ENCODE measurements at regions not wholly inside any gene's neighbourhood (a gene's known extent, or its start where the extent isn't known, plus 50 kb on each side); places are given as distances from the start of the nearest gene placed in this dataset.

- in situ Hi-C loops (cut with MboI; ENCODE audit: low pct_ligation_motif_present in 1 of 4, low pct_unique_long_range_greater_than_20kb in 1 of 4, low sequenced_read_pairs in 3 of 4) (no loop called here), intact Hi-C loops (cut with DNase I; ENCODE audit: low total_unique reads) (no loop called here)
- Histone ChIP-seq H3K27me3 (no peaks in the 10 kb centered on the region), H3K4me1 (no peaks in the 10 kb centered on the region), H3K9me3 (peaks cover 3 to 5% of the 10 kb centered on the region in 2 donors), H3K27ac (no peak overlapping the region), H3K36me3 (no peaks in the 10 kb centered on the region), H3K4me3 (no peak overlapping the region)
- no peak for TF ChIP-seq CTCF (IDR thresholded peaks at IDR 0.05)
- no peak for TF ChIP-seq EP300 (IDR thresholded peaks at IDR 0.05; ENCODE audit: low read depth)
- TF ChIP-seq POLR2A (IDR thresholded peaks at IDR 0.05) = no peak
- no peak for TF ChIP-seq POLR2AphosphoS5 (IDR thresholded peaks at IDR 0.05)
- no peak for DNase-seq
- 83 to 91% methylated on average over 1 to 14 of the region's 14 CpGs for WGBS, 2 donors (ENCODE audit: low coverage in 1 of 2)
These were observed 1147.8 kb downstream of the JRKL start for GRCh38 chr11:97537407-97538150.

- TF ChIP-seq POLR2AphosphoS5 (IDR thresholded peaks at IDR 0.05) = no peak
- no peak for TF ChIP-seq POLR2A (IDR thresholded peaks at IDR 0.05)
- no peak for TF ChIP-seq EP300 (IDR thresholded peaks at IDR 0.05; ENCODE audit: low read depth)
- TF ChIP-seq CTCF (IDR thresholded peaks at IDR 0.05) = no peak
- Histone ChIP-seq H3K4me3 (no peak overlapping the region), H3K27ac (no peak overlapping the region), H3K27me3 (no peaks in the 10 kb centered on the region), H3K9me3 (no peaks in the 10 kb centered on the region), H3K4me1 (no peaks in the 10 kb centered on the region), H3K36me3 (no peaks in the 10 kb centered on the region)
- DNase-seq = no peak
- intact Hi-C loops (cut with DNase I; ENCODE audit: low total_unique reads) = no loop called here
- in situ Hi-C loops (cut with MboI; ENCODE audit: low pct_ligation_motif_present in 1 of 4, low pct_unique_long_range_greater_than_20kb in 1 of 4, low sequenced_read_pairs in 3 of 4) = no loop called here
These were observed 1154.6 kb downstream of the JRKL start for GRCh38 chr11:97544431-97544830.

- in situ Hi-C loops (cut with MboI; ENCODE audit: low pct_ligation_motif_present in 1 of 4, low pct_unique_long_range_greater_than_20kb in 1 of 4, low sequenced_read_pairs in 3 of 4) (no loop called here), intact Hi-C loops (cut with DNase I; ENCODE audit: low total_unique reads) (no loop called here)
- WGBS, 2 donors (ENCODE audit: low coverage in 1 of 2) = 88 to 100% methylated on average over 1 to 2 of the region's 2 CpGs
- H3K27me3 ChIP-seq = no peaks in the 10 kb centered on the region
- H3K4me3 ChIP-seq = no peak overlapping the region
- no peak for DNase-seq
- no peaks in the 10 kb centered on the region for H3K4me1 ChIP-seq
- H3K9me3 ChIP-seq = no peaks in the 10 kb centered on the region
- TF ChIP-seq POLR2A (IDR thresholded peaks at IDR 0.05) (no peak), EP300 (IDR thresholded peaks at IDR 0.05; ENCODE audit: low read depth) (no peak), POLR2AphosphoS5 (IDR thresholded peaks at IDR 0.05) (no peak), CTCF (IDR thresholded peaks at IDR 0.05) (no peak)
- H3K36me3 ChIP-seq = no peaks in the 10 kb centered on the region
- no peak overlapping the region for H3K27ac ChIP-seq
These were observed 1158.5 kb downstream of the JRKL start for GRCh38 chr11:97548280-97548679.

- no peak for DNase-seq
- intact Hi-C loops (cut with DNase I; ENCODE audit: low total_unique reads) = no loop called here
- no peak overlapping the region for H3K27ac ChIP-seq
- no peaks in the 10 kb centered on the region for H3K4me1 ChIP-seq
- H3K36me3 ChIP-seq = no peaks in the 10 kb centered on the region
- in situ Hi-C loops (cut with MboI; ENCODE audit: low pct_ligation_motif_present in 1 of 4, low pct_unique_long_range_greater_than_20kb in 1 of 4, low sequenced_read_pairs in 3 of 4) = no loop called here
- no peaks in the 10 kb centered on the region for H3K9me3 ChIP-seq
- whole genome bisulfite sequencing, 2 donors (ENCODE audit: low coverage in 1 of 2) = 44 to 53% methylated on average over 2 of the region's 2 CpGs
- no peaks in the 10 kb centered on the region for H3K27me3 ChIP-seq
- H3K4me3 ChIP-seq = no peak overlapping the region
- TF ChIP-seq POLR2AphosphoS5 (IDR thresholded peaks at IDR 0.05) = no peak
- no peak for TF ChIP-seq POLR2A (IDR thresholded peaks at IDR 0.05)
- no peak for TF ChIP-seq EP300 (IDR thresholded peaks at IDR 0.05; ENCODE audit: low read depth)
- no peak for TF ChIP-seq CTCF (IDR thresholded peaks at IDR 0.05)
These were observed 1167.6 kb downstream of the JRKL start for GRCh38 chr11:97557399-97557798.
